IMR-90 (cell line): ENCODE measurements at regions not wholly inside any gene's neighbourhood (a gene's known extent, or its start where the extent isn't known, plus 50 kb on each side); places are given as distances from the start of the nearest gene placed in this dataset.

Experiments
- ATAC-seq: fragments of 200-7000 bp; cut with Tn5 transposase; 2 replicates; pipeline ENCODE4 v1.9.1; 2020; ENCODE audit warnings: low read depth, mild to moderate bottlenecking, moderate library complexity
- BruUV-seq: library from RNA; stranded (reverse); fragments of 400-500 nt; replicated peaks from 2 replicates; lab custom pipeline; 2021; lab: Mats Ljungman, UMichigan
- CTCF ChIA-PET: fragments of 300-600 bp; formaldehyde crosslinking; extraction: SDS; loops from one replicate; lab custom pipeline; 2021; ENCODE audit warnings: antibody characterized with exemption; lab: Yijun Ruan, JAX
- POLR2A ChIA-PET: fragments of 300-600 bp; sonication (Branson Sonifier 250); formaldehyde crosslinking; loops from one replicate; lab custom pipeline; 2022; ENCODE audit warnings: antibody characterized with exemption; ENCODE audit not compliant: unreplicated experiment; lab: Charles Lee
- DNase-seq: peaks from one replicate; pipeline ENCODE4 v3.0.0; 2013
- H2AFZ ChIP-seq: replicated peaks from 2 replicates; pipeline ENCODE3; 2013; ENCODE audit warnings: low read length, mild to moderate bottlenecking; ENCODE audit not compliant: poor library complexity
- H2AK5ac ChIP-seq: 2 replicates; pipeline ENCODE4 v1.6.1; 2013; ENCODE audit warnings: low read depth, low read length, inconsistent platforms
- H2AK9ac ChIP-seq: replicated peaks from 2 replicates; pipeline ENCODE3; 2013; ENCODE audit warnings: mild to moderate bottlenecking, low read depth, low read length, moderate library complexity; ENCODE audit not compliant: poor library complexity
- H2BK120ac ChIP-seq: 2 replicates; pipeline ENCODE4 v1.6.1; 2013; ENCODE audit warnings: low read depth, low read length, inconsistent platforms
- H2BK15ac ChIP-seq: 3 replicates; pipeline ENCODE4 v1.6.1; 2013; ENCODE audit warnings: low read depth, low read length, inconsistent platforms
- H2BK20ac ChIP-seq: 2 replicates; pipeline ENCODE4 v1.6.1; 2013; ENCODE audit warnings: low read depth, mild to moderate bottlenecking, inconsistent platforms, low read length, moderate library complexity
- H2BK5ac ChIP-seq: 2 replicates; pipeline ENCODE4 v1.6.1; 2013; ENCODE audit warnings: mild to moderate bottlenecking, low read depth, low read length, inconsistent platforms; ENCODE audit not compliant: poor library complexity, severe bottlenecking
- H3K14ac ChIP-seq: replicated peaks from 2 replicates; pipeline ENCODE4 v1.6.1; 2013; ENCODE audit warnings: low read depth, low read length, inconsistent platforms
- H3K18ac ChIP-seq: 2 replicates; pipeline ENCODE4 v1.6.1; 2013; ENCODE audit warnings: low read depth, low read length, control low read depth
- H3K23ac ChIP-seq: 2 replicates; pipeline ENCODE4 v1.6.1; 2013; ENCODE audit warnings: low read depth, low read length, inconsistent platforms
- H3K27ac ChIP-seq: 2 replicates; pipeline ENCODE4 v1.5.1; 2013; ENCODE audit warnings: mild to moderate bottlenecking, control low read depth, low read length; ENCODE audit not compliant: insufficient read depth
- H3K27me3 ChIP-seq: 2 replicates; pipeline ENCODE4 v1.6.1; 2013; ENCODE audit warnings: low read length; ENCODE audit not compliant: control insufficient read depth, insufficient read depth
- H3K36me3 ChIP-seq: 2 replicates; pipeline ENCODE4 v1.6.1; 2013; ENCODE audit warnings: low read length, mixed read lengths; ENCODE audit not compliant: control insufficient read depth, insufficient read depth
- H3K4ac ChIP-seq: 2 replicates; pipeline ENCODE4 v1.6.1; 2013; ENCODE audit warnings: low read depth, low read length, inconsistent platforms
- H3K4me1 ChIP-seq: 2 replicates; pipeline ENCODE4 v1.6.1; 2013; ENCODE audit warnings: low read length, mixed read lengths; ENCODE audit not compliant: control insufficient read depth, insufficient read depth
- H3K4me2 ChIP-seq: 2 replicates; pipeline ENCODE4 v1.6.1; 2013; ENCODE audit warnings: low read depth, mild to moderate bottlenecking, control low read depth, low read length, moderate library complexity
- H3K4me3 ChIP-seq: 2 replicates; pipeline ENCODE4 v1.5.1; 2013; ENCODE audit warnings: low read depth, mild to moderate bottlenecking, control low read depth, low read length, moderate library complexity; ENCODE audit not compliant: insufficient read depth
- H3K56ac ChIP-seq: 2 replicates; pipeline ENCODE4 v1.6.1; 2013; ENCODE audit warnings: low read length, inconsistent platforms; ENCODE audit not compliant: insufficient read depth; ENCODE audit errors: extremely low read depth
- H3K79me1 ChIP-seq, 2 experiments: 2 replicates each; pipeline ENCODE4 v1.6.1; 2013; ENCODE audit warnings: low read length in 2 of 2, inconsistent platforms in 1 of 2, low read depth in 1 of 2
- H3K9ac ChIP-seq: 2 replicates; pipeline ENCODE4 v1.6.1; 2013; ENCODE audit warnings: low read depth, low read length, control low read depth
- H3K9me1 ChIP-seq: 2 replicates; pipeline ENCODE4 v1.6.1; 2013; ENCODE audit warnings: low read length, inconsistent platforms; ENCODE audit not compliant: insufficient read depth
- H3K9me3 ChIP-seq: 2 replicates; pipeline ENCODE4 v1.6.1; 2013; ENCODE audit warnings: low read length; ENCODE audit not compliant: control insufficient read depth, insufficient read depth
- H4K20me1 ChIP-seq: 2 replicates; pipeline ENCODE4 v1.6.1; 2013; ENCODE audit warnings: low read length, inconsistent platforms; ENCODE audit not compliant: insufficient read depth
- H4K5ac ChIP-seq: 2 replicates; pipeline ENCODE4 v1.6.1; 2013; ENCODE audit warnings: mild to moderate bottlenecking, low read depth, low read length, control low read depth
- H4K8ac ChIP-seq, 2 experiments: 2 replicates each; pipeline ENCODE4 v1.6.1; 2013; ENCODE audit warnings: low read depth in 2 of 2, low read length in 2 of 2, control low read depth in 1 of 2, inconsistent platforms in 1 of 2
- H4K91ac ChIP-seq: 2 replicates; pipeline ENCODE4 v1.6.1; 2013; ENCODE audit warnings: low read depth, low read length, inconsistent platforms; ENCODE audit not compliant: insufficient read depth
- BHLHE40 ChIP-seq: fragments of 150-350 bp; IDR thresholded peaks from 2 replicates; pipeline ENCODE4 v1.6.1; 2016; ENCODE audit warnings: mild to moderate bottlenecking, low read depth, low read length
- CEBPB ChIP-seq: IDR thresholded peaks from 2 replicates; pipeline ENCODE4 v1.6.1; 2012; ENCODE audit warnings: low read depth, low read length, improper control_type of control experiment
- CHD1 ChIP-seq: IDR thresholded peaks from 2 replicates; pipeline ENCODE4 v1.6.1; 2012; ENCODE audit warnings: low read depth, low read length, improper control_type of control experiment
- FOS ChIP-seq: fragments of 150-350 bp; IDR thresholded peaks from 2 replicates; pipeline ENCODE4 v1.6.1; 2016; ENCODE audit warnings: low read depth, low read length
- MAFK ChIP-seq: IDR thresholded peaks from 2 replicates; pipeline ENCODE4 v1.6.1; 2012; ENCODE audit warnings: low read depth, low read length, improper control_type of control experiment
- MAZ ChIP-seq: IDR thresholded peaks from 2 replicates; pipeline ENCODE4 v1.6.1; 2012; ENCODE audit warnings: low read depth, mild to moderate bottlenecking, low read length, improper control_type of control experiment, moderate library complexity, borderline replicate concordance
- MXI1 ChIP-seq: IDR thresholded peaks from 2 replicates; pipeline ENCODE4 v1.6.1; 2012; ENCODE audit warnings: low read depth, mild to moderate bottlenecking, low read length, moderate library complexity, borderline replicate concordance
- NFE2L2 ChIP-seq: fragments of 150-350 bp; IDR thresholded peaks from 2 replicates; pipeline ENCODE4 v1.6.1; 2016; ENCODE audit warnings: low read depth, mild to moderate bottlenecking, low read length
- POLR2A ChIP-seq: IDR thresholded peaks from 2 replicates; pipeline ENCODE4 v1.6.1; 2012; ENCODE audit warnings: mild to moderate bottlenecking, low read depth, low read length
- RAD21 ChIP-seq: IDR thresholded peaks from 2 replicates; pipeline ENCODE4 v1.6.1; 2012; ENCODE audit warnings: low read length, improper control_type of control experiment
- RCOR1 ChIP-seq: IDR thresholded peaks from 2 replicates; pipeline ENCODE4 v1.6.1; 2012; ENCODE audit warnings: mild to moderate bottlenecking, low read length, improper control_type of control experiment; ENCODE audit not compliant: insufficient replicate concordance
- RFX5 ChIP-seq: IDR thresholded peaks from 2 replicates; pipeline ENCODE4 v1.8.0; 2012; ENCODE audit warnings: low read depth, mild to moderate bottlenecking, low read length, moderate library complexity
- WGBS, 2 experiments: methylation state at CpG; one replicate each; pipeline versions ENCODE4 v1.1.5 to v1.1.7; 2013; ENCODE audit warnings: missing lambda C conversion rate in 2 of 2; ENCODE audit not compliant: insufficient read length in 1 of 2; ENCODE audit errors: extremely low coverage in 2 of 2; 5-methylcytosine and 5-hydroxymethylcytosine counted together
- dilution Hi-C: fragments of 300-500 bp; cut with HindIII; formaldehyde crosslinking; loops from one replicate; pipeline ENCODE4 v1.14.3; 2018; ENCODE audit warnings: low sequenced_read_pairs; ENCODE audit not compliant: unreplicated experiment
- in situ Hi-C: fragments of 300-500 bp; cut with MboI; formaldehyde crosslinking; loops from 3 replicates; pipeline ENCODE4 v1.14.3; 2019; ENCODE audit warnings: low sequenced_read_pairs, inconsistent platforms, mixed read lengths
- intact Hi-C: fragments of 100-400 bp; cut with micrococcal nuclease; formaldehyde crosslinking; loops from 2 replicates; pipeline ENCODE4 v1.10.0; 2022
- TF ChIP-seq, protein P1 (sequence below): conservative IDR thresholded peaks from 2 replicates; pipeline ENCODE4 v1.5.1; 2012; ENCODE audit warnings: mild to moderate bottlenecking, low read depth, low read length, improper control_type of control experiment
- TF ChIP-seq, protein P2 (sequence below): fragments of 150-350 bp; IDR thresholded peaks from 2 replicates; pipeline ENCODE4 v1.6.1; 2016; ENCODE audit warnings: low read depth, mild to moderate bottlenecking, low read length, moderate library complexity, borderline replicate concordance
- TF ChIP-seq, protein P3 (sequence below): fragments of 150-350 bp; IDR thresholded peaks from 2 replicates; pipeline ENCODE4 v1.6.1; 2017; ENCODE audit warnings: mild to moderate bottlenecking, antibody characterized with exemption, low read length, low read depth

DNA sequence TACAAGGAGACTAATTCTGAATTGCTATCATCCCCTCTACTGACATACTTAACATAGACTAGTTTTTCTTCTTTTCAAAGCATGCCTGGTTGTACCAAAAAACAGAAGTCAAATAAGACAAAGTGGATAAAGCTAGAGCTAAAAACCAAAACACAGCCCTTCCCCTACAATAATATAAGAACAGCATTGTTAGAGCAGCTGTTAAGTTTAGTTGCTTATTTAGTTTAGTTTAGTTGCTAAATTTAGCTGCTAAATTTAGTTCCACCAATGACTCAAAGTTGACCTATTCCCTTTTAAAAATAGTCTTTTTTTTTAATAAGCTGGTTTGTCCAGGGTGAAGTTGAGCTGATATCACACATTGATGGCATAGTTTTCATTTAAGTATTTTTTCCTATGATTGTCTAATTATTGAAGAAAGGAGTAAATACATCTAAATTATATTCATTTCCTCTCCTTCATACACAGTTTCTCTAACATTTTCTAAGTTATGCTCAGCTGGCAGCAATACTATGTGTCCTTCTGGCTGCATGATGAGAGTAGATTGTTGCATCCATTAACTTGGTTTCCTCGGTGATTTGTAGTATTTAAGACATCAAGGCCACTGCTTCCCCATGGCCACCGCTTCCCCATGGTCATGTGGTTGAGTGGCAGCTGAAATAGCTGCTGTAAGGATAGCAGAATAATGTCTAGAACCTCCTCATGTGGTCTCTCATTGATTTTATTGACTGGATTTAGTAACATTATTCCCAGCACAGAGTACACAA lies 718.6 kb upstream of the NECTIN3 start:
- Histone ChIP-seq H3K4me3 (no peak overlapping the region), H2AK9ac (no peak overlapping the region), H3K9me3 (no peaks in the 10 kb centered on the region), H3K9ac (no peak overlapping the region), H4K91ac (peak overlapping the region; percentile 60), H3K36me3 (no peaks in the 10 kb centered on the region), H3K14ac (peak overlapping the region; percentile 68), H2BK20ac (peak overlapping the region; percentile 71; the same call in 1 of the 2 replicates), H2BK15ac (peak overlapping the region; percentile 82; the same call in 1 of the 3 replicates), H3K4me1 (peaks cover 6% of the 10 kb centered on the region), H2BK5ac (peak overlapping the region; percentile 69), H3K27me3 (no peaks in the 10 kb centered on the region), H4K8ac (peak overlapping the region; percentile 4 to 93; a peak in 1 of 4 replicates), H3K23ac (peak overlapping the region; percentile 19; the same call in 1 of the 2 replicates), H2AK5ac (peak overlapping the region; percentile 87; the same call in 1 of the 2 replicates), H2AFZ (peak overlapping the region; percentile 50), H4K20me1 (no peaks in the 10 kb centered on the region), H3K79me1 (no peaks in the 10 kb centered on the region), H3K27ac (no peak overlapping the region), H4K5ac (peak overlapping the region; percentile 75; the same call in 1 of the 2 replicates), H3K4ac (peak overlapping the region; percentile 89; the same call in 1 of the 2 replicates), H3K4me2 (peak overlapping the region; percentile 81; the same call in 1 of the 2 replicates), H3K9me1 (peaks cover 4% of the 10 kb centered on the region), H3K56ac (no peak overlapping the region), H2BK120ac (peak overlapping the region; percentile 96), H3K18ac (peak overlapping the region; percentile 93)
- POLR2A ChIA-PET, result no interaction called here
- intact Hi-C loops, result loop anchor here (5.0 kb wide), 1 partner anchor 49 kb away; no protein-coding TSS in a partner anchor
- TF ChIP-seq, protein P1, sequence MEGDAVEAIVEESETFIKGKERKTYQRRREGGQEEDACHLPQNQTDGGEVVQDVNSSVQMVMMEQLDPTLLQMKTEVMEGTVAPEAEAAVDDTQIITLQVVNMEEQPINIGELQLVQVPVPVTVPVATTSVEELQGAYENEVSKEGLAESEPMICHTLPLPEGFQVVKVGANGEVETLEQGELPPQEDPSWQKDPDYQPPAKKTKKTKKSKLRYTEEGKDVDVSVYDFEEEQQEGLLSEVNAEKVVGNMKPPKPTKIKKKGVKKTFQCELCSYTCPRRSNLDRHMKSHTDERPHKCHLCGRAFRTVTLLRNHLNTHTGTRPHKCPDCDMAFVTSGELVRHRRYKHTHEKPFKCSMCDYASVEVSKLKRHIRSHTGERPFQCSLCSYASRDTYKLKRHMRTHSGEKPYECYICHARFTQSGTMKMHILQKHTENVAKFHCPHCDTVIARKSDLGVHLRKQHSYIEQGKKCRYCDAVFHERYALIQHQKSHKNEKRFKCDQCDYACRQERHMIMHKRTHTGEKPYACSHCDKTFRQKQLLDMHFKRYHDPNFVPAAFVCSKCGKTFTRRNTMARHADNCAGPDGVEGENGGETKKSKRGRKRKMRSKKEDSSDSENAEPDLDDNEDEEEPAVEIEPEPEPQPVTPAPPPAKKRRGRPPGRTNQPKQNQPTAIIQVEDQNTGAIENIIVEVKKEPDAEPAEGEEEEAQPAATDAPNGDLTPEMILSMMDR, result no peak
- no peak for TF ChIP-seq MXI1
- TF ChIP-seq POLR2A, result no peak
- TF ChIP-seq MAFK, result no peak
- no peak for TF ChIP-seq RAD21
- TF ChIP-seq RFX5, result no peak
- TF ChIP-seq, protein P2, sequence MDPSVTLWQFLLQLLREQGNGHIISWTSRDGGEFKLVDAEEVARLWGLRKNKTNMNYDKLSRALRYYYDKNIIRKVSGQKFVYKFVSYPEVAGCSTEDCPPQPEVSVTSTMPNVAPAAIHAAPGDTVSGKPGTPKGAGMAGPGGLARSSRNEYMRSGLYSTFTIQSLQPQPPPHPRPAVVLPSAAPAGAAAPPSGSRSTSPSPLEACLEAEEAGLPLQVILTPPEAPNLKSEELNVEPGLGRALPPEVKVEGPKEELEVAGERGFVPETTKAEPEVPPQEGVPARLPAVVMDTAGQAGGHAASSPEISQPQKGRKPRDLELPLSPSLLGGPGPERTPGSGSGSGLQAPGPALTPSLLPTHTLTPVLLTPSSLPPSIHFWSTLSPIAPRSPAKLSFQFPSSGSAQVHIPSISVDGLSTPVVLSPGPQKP, result no peak
- TF ChIP-seq, protein P3, sequence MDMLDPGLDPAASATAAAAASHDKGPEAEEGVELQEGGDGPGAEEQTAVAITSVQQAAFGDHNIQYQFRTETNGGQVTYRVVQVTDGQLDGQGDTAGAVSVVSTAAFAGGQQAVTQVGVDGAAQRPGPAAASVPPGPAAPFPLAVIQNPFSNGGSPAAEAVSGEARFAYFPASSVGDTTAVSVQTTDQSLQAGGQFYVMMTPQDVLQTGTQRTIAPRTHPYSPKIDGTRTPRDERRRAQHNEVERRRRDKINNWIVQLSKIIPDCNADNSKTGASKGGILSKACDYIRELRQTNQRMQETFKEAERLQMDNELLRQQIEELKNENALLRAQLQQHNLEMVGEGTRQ, result no peak
- no peak for TF ChIP-seq NFE2L2
- TF ChIP-seq RCOR1, result no peak
- no peak for TF ChIP-seq FOS
- no peak for TF ChIP-seq CEBPB
- no peak for TF ChIP-seq BHLHE40
- TF ChIP-seq MAZ, result no peak
- no peak for TF ChIP-seq CHD1
- dilution Hi-C loops, result no loop called here
- in situ Hi-C loops, result no loop called here
- DNase-seq, result peak; percentile 56
- BruUV-seq, result no TSS peak
- CTCF ChIA-PET, result no interaction called here
- no CpG with 5 or more reads among the region's 2 CpGs for WGBS, 2 experiments
- peak; percentile 48 for ATAC-seq
